Peyer's patch (tissue), 4 donors: ENCODE measurements at regions not wholly inside any gene's neighbourhood (a gene's known extent, or its start where the extent isn't known, plus 50 kb on each side); places are given as distances from the start of the nearest gene placed in this dataset.

ENCODE experiments used
- DNase-seq, 3 donors: peaks; one replicate each; pipeline ENCODE4 v3.0.0-alpha.2; 2017 to 2019
- H3K27ac ChIP-seq, 4 donors: fragments of 200-600 bp; sonication (generic); one replicate each; pipeline ENCODE4 v1.5.1; 2016 to 2019
- H3K27me3 ChIP-seq, 2 donors: fragments of 200-600 bp; sonication (generic); one replicate each; pipeline ENCODE4 v1.5.1; 2019
- H3K36me3 ChIP-seq, 3 donors: fragments of 200-600 bp; sonication (generic); one replicate each; pipeline ENCODE4 v1.5.1; 2016 to 2019
- H3K4me1 ChIP-seq, 4 donors: fragments of 200-600 bp; sonication (generic); one replicate each; pipeline ENCODE4 v1.5.1; 2016 to 2019
- H3K4me3 ChIP-seq, 4 donors: fragments of 200-600 bp; sonication (generic); 1 replicate in 3 of 4; 2 replicates in 1 of 4; pipeline ENCODE4 v1.5.1; 2016 to 2019; ENCODE audit warnings: mild to moderate bottlenecking in 1 of 4
- H3K9me3 ChIP-seq, 4 donors: fragments of 200-600 bp; sonication (generic); one replicate each; pipeline ENCODE4 v1.5.1; 2016 to 2019; ENCODE audit warnings: mild to moderate bottlenecking in 1 of 4
- CTCF ChIP-seq, 6 experiments: fragments of 450-650 bp in 4 of 6; fragments of 200-600 bp in 2 of 6; sonication (generic) in 1 of 6; IDR thresholded peaks; one replicate each; pipeline ENCODE4 v1.5.1; 2017 to 2019; ENCODE audit warnings: antibody characterized with exemption in 6 of 6, mild to moderate bottlenecking in 3 of 6, moderate library complexity in 1 of 6
- POLR2A ChIP-seq, 2 donors: fragments of 450-650 bp; IDR thresholded peaks; one replicate each; pipeline ENCODE4 v1.5.1; 2017; ENCODE audit warnings: antibody characterized with exemption in 2 of 2, mild to moderate bottlenecking in 2 of 2, moderate library complexity in 2 of 2

- H3K27ac ChIP-seq: no peak overlapping the region
- H3K4me3 ChIP-seq: no peak overlapping the region
- TF ChIP-seq CTCF (IDR thresholded peaks at IDR 0.05) (no peak), POLR2A (IDR thresholded peaks at IDR 0.05) (no peak)
- H3K36me3 ChIP-seq: no peaks in the 10 kb centered on the region
- H3K9me3 ChIP-seq: no peaks in the 10 kb centered on the region
- no peaks in the 10 kb centered on the region for H3K27me3 ChIP-seq
- no peaks in the 10 kb centered on the region for H3K4me1 ChIP-seq
- DNase-seq: no peak
These were observed 342.8 kb downstream of the RAPGEF2 start for GRCh38 chr4:159445692-159446091.

GRCh38 chr4:159446266-159446976 is 343.5 kb downstream of the RAPGEF2 start:
- peak in 1 of 3 donors; percentile 56 for DNase-seq
- Histone ChIP-seq H3K4me1 (no peaks in the 10 kb centered on the region), H3K4me3 (no peak overlapping the region), H3K27ac (no peak overlapping the region), H3K27me3 (no peaks in the 10 kb centered on the region), H3K36me3 (no peaks in the 10 kb centered on the region), H3K9me3 (no peaks in the 10 kb centered on the region)
- TF ChIP-seq CTCF (IDR thresholded peaks at IDR 0.05) (peak in 5 of 6 experiments; percentile 39 to 83 (median 78)), POLR2A (IDR thresholded peaks at IDR 0.05) (no peak)

GRCh38 chr4:159447296-159447695 is 344.4 kb downstream of the RAPGEF2 start:
- H3K27me3 ChIP-seq: no peaks in the 10 kb centered on the region
- DNase-seq: no peak
- TF ChIP-seq CTCF (IDR thresholded peaks at IDR 0.05) (no peak), POLR2A (IDR thresholded peaks at IDR 0.05) (no peak)
- no peak overlapping the region for H3K4me3 ChIP-seq
- no peaks in the 10 kb centered on the region for H3K4me1 ChIP-seq
- H3K36me3 ChIP-seq: no peaks in the 10 kb centered on the region
- no peak overlapping the region for H3K27ac ChIP-seq
- no peaks in the 10 kb centered on the region for H3K9me3 ChIP-seq

GRCh38 chr4:159451006-159451405 is 348.1 kb downstream of the RAPGEF2 start:
- no peak overlapping the region for H3K4me3 ChIP-seq
- H3K27me3 ChIP-seq: no peaks in the 10 kb centered on the region
- H3K27ac ChIP-seq: no peak overlapping the region
- no peaks in the 10 kb centered on the region for H3K4me1 ChIP-seq
- H3K9me3 ChIP-seq: no peaks in the 10 kb centered on the region
- H3K36me3 ChIP-seq: no peaks in the 10 kb centered on the region
- DNase-seq: no peak
- TF ChIP-seq CTCF (IDR thresholded peaks at IDR 0.05): no peak
- TF ChIP-seq POLR2A (IDR thresholded peaks at IDR 0.05): no peak

GRCh38 chr4:159455675-159456237 is 352.9 kb downstream of the RAPGEF2 start:
- H3K36me3 ChIP-seq: no peaks in the 10 kb centered on the region
- H3K27ac ChIP-seq: no peak overlapping the region
- no peak for DNase-seq
- no peaks in the 10 kb centered on the region for H3K4me1 ChIP-seq
- TF ChIP-seq CTCF (IDR thresholded peaks at IDR 0.05): peak in 3 of 6 experiments; percentile 15 to 34 (median 31)
- no peak for TF ChIP-seq POLR2A (IDR thresholded peaks at IDR 0.05)
- H3K27me3 ChIP-seq: no peaks in the 10 kb centered on the region
- H3K9me3 ChIP-seq: no peaks in the 10 kb centered on the region
- no peak overlapping the region for H3K4me3 ChIP-seq
